ENCODE measurements at regions not wholly inside any gene's neighbourhood (a gene's known extent, or its start where the extent isn't known, plus 50 kb on each side); places are given as distances from the start of the nearest gene placed in this dataset.

GRCh38 chr2:204395539-204395938, 149.7 kb upstream of the PARD3B start:
- H3K4me2 ChIP-seq (ENCODE audit: control insufficient read depth, extremely low read depth, insufficient read depth, low read depth, low read length), result no peak overlapping the region
- H3K9me3 ChIP-seq (ENCODE audit: control insufficient read depth, low read depth, low read length), result no peaks in the 10 kb centered on the region
- H3K36me3 ChIP-seq (ENCODE audit: control insufficient read depth in 2 of 2, extremely low read depth in 1 of 2, insufficient read depth in 2 of 2, low read length in 2 of 2), result no peaks in the 10 kb centered on the region
- no peak for FAIRE-seq
- H3K27ac ChIP-seq (ENCODE audit: control insufficient read depth, insufficient read depth, low read length), result no peak overlapping the region
- H3K27me3 ChIP-seq (ENCODE audit: control insufficient read depth, extremely low read depth, insufficient read depth, low read length), result no peaks in the 10 kb centered on the region
- dilution Hi-C loops (cut with MboI; ENCODE audit: extremely low pct_ligation_motif_present, low sequenced_read_pairs), result no loop called here
- no peak for TF ChIP-seq EZH2 (IDR thresholded peaks at IDR 0.05; ENCODE audit: low read length)
- TF ChIP-seq, protein P1, sequence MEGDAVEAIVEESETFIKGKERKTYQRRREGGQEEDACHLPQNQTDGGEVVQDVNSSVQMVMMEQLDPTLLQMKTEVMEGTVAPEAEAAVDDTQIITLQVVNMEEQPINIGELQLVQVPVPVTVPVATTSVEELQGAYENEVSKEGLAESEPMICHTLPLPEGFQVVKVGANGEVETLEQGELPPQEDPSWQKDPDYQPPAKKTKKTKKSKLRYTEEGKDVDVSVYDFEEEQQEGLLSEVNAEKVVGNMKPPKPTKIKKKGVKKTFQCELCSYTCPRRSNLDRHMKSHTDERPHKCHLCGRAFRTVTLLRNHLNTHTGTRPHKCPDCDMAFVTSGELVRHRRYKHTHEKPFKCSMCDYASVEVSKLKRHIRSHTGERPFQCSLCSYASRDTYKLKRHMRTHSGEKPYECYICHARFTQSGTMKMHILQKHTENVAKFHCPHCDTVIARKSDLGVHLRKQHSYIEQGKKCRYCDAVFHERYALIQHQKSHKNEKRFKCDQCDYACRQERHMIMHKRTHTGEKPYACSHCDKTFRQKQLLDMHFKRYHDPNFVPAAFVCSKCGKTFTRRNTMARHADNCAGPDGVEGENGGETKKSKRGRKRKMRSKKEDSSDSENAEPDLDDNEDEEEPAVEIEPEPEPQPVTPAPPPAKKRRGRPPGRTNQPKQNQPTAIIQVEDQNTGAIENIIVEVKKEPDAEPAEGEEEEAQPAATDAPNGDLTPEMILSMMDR (optimal IDR thresholded peaks at IDR 0.05 in 1 of 3, IDR thresholded peaks at IDR 0.05 in 1 of 3, conservative IDR thresholded peaks at IDR 0.05 in 1 of 3; ENCODE audit: extremely low read depth in 1 of 3, insufficient read depth in 2 of 3, low read length in 3 of 3), result no peak
- H3K79me2 ChIP-seq (ENCODE audit: control insufficient read depth, insufficient read depth, low read length), result no peaks in the 10 kb centered on the region
- no peaks in the 10 kb centered on the region for H4K20me1 ChIP-seq (ENCODE audit: control insufficient read depth, extremely low read depth, insufficient read depth, low read length)
- no peak overlapping the region for H3K4me3 ChIP-seq (ENCODE audit: control insufficient read depth in 2 of 3, extremely low read depth in 1 of 3, insufficient read depth in 2 of 3, low read depth in 1 of 3, low read length in 3 of 3)
- no peak for DNase-seq (ENCODE audit: low read depth, low spot score)
- H3K4me1 ChIP-seq (ENCODE audit: control insufficient read depth, extremely low read depth, insufficient read depth, low read length), result no peaks in the 10 kb centered on the region
- H3K9me1 ChIP-seq (ENCODE audit: control insufficient read depth, extremely low read depth, insufficient read depth, low read length), result no peaks in the 10 kb centered on the region
- H2AFZ ChIP-seq (ENCODE audit: control insufficient read depth, low read length), result no peak overlapping the region
- H3K9ac ChIP-seq (ENCODE audit: control insufficient read depth, extremely low read depth, insufficient read depth, low read length), result no peak overlapping the region

- no peak overlapping the region for H3K9ac ChIP-seq (ENCODE audit: control insufficient read depth, extremely low read depth, insufficient read depth, low read length)
- DNase-seq (ENCODE audit: low read depth, low spot score) (no peak), FAIRE-seq (no peak)
- dilution Hi-C loops (cut with MboI; ENCODE audit: extremely low pct_ligation_motif_present, low sequenced_read_pairs), result no loop called here
- no peaks in the 10 kb centered on the region for H3K79me2 ChIP-seq (ENCODE audit: control insufficient read depth, insufficient read depth, low read length)
- H3K27ac ChIP-seq (ENCODE audit: control insufficient read depth, insufficient read depth, low read length), result no peak overlapping the region
- H3K27me3 ChIP-seq (ENCODE audit: control insufficient read depth, extremely low read depth, insufficient read depth, low read length), result no peaks in the 10 kb centered on the region
- H3K36me3 ChIP-seq (ENCODE audit: control insufficient read depth in 2 of 2, extremely low read depth in 1 of 2, insufficient read depth in 2 of 2, low read length in 2 of 2), result no peaks in the 10 kb centered on the region
- H2AFZ ChIP-seq (ENCODE audit: control insufficient read depth, low read length), result no peak overlapping the region
- no peak overlapping the region for H3K4me3 ChIP-seq (ENCODE audit: control insufficient read depth in 2 of 3, extremely low read depth in 1 of 3, insufficient read depth in 2 of 3, low read depth in 1 of 3, low read length in 3 of 3)
- no peaks in the 10 kb centered on the region for H4K20me1 ChIP-seq (ENCODE audit: control insufficient read depth, extremely low read depth, insufficient read depth, low read length)
- no peaks in the 10 kb centered on the region for H3K4me1 ChIP-seq (ENCODE audit: control insufficient read depth, extremely low read depth, insufficient read depth, low read length)
- H3K4me2 ChIP-seq (ENCODE audit: control insufficient read depth, extremely low read depth, insufficient read depth, low read depth, low read length), result no peak overlapping the region
- no peak for TF ChIP-seq EZH2 (IDR thresholded peaks at IDR 0.05; ENCODE audit: low read length)
- TF ChIP-seq, protein P1 (optimal IDR thresholded peaks at IDR 0.05 in 1 of 3, IDR thresholded peaks at IDR 0.05 in 1 of 3, conservative IDR thresholded peaks at IDR 0.05 in 1 of 3; ENCODE audit: extremely low read depth in 1 of 3, insufficient read depth in 2 of 3, low read length in 3 of 3), result no peak
- H3K9me1 ChIP-seq (ENCODE audit: control insufficient read depth, extremely low read depth, insufficient read depth, low read length), result no peaks in the 10 kb centered on the region
- no peaks in the 10 kb centered on the region for H3K9me3 ChIP-seq (ENCODE audit: control insufficient read depth, low read depth, low read length)
Observed at GRCh38 chr2:204401114-204401513, 144.2 kb upstream of the PARD3B start.

Measured in keratinocyte (primary cell).